IMR-90 (cell line): ENCODE measurements at regions not wholly inside any gene's neighbourhood (a gene's known extent, or its start where the extent isn't known, plus 50 kb on each side); places are given as distances from the start of the nearest gene placed in this dataset.

ENCODE experiments used
- BHLHE40 ChIP-seq: fragments of 150-350 bp; IDR thresholded peaks from 2 replicates; pipeline ENCODE4 v1.6.1; 2016; ENCODE audit warnings: mild to moderate bottlenecking, low read depth, low read length
- CEBPB ChIP-seq: IDR thresholded peaks from 2 replicates; pipeline ENCODE4 v1.6.1; 2012; ENCODE audit warnings: low read depth, low read length, improper control_type of control experiment
- CHD1 ChIP-seq: IDR thresholded peaks from 2 replicates; pipeline ENCODE4 v1.6.1; 2012; ENCODE audit warnings: low read depth, low read length, improper control_type of control experiment
- MXI1 ChIP-seq: IDR thresholded peaks from 2 replicates; pipeline ENCODE4 v1.6.1; 2012; ENCODE audit warnings: low read depth, mild to moderate bottlenecking, low read length, moderate library complexity, borderline replicate concordance
- POLR2A ChIP-seq: IDR thresholded peaks from 2 replicates; pipeline ENCODE4 v1.6.1; 2012; ENCODE audit warnings: mild to moderate bottlenecking, low read depth, low read length
- RAD21 ChIP-seq: IDR thresholded peaks from 2 replicates; pipeline ENCODE4 v1.6.1; 2012; ENCODE audit warnings: low read length, improper control_type of control experiment
- RFX5 ChIP-seq: IDR thresholded peaks from 2 replicates; pipeline ENCODE4 v1.8.0; 2012; ENCODE audit warnings: low read depth, mild to moderate bottlenecking, low read length, moderate library complexity
- SMC3 ChIP-seq: fragments of 150-350 bp; IDR thresholded peaks from 2 replicates; pipeline ENCODE4 v1.6.1; 2016; ENCODE audit warnings: low read depth, mild to moderate bottlenecking, antibody characterized with exemption, low read length, moderate library complexity
- TF ChIP-seq, protein P1 (sequence below): conservative IDR thresholded peaks from 2 replicates; pipeline ENCODE4 v1.5.1; 2012; ENCODE audit warnings: mild to moderate bottlenecking, low read depth, low read length, improper control_type of control experiment
- TF ChIP-seq, protein P2 (sequence below): fragments of 150-350 bp; IDR thresholded peaks from 2 replicates; pipeline ENCODE4 v1.6.1; 2017; ENCODE audit warnings: mild to moderate bottlenecking, antibody characterized with exemption, low read length, low read depth

DNA sequence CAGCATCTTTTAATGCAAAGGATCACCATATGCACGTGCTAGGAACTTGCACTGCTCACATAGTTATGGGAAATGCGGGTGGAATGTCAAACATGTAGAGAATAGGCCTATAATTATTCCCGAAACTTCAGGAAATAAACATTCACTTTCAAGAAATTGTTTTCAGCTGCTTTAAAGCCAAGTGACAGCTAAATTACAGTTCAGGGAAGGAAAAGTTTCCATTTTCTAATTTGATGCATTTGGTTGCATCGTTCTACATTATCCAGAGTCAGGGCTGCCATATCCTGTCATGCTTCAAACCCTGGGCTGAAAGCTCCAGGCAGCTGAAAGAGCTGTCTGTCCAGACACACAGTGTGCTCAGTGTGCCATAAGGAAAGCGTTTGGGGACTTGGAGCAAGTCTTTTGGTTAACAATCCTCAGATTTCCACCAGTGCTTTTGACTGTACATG lies 518.1 kb downstream of the CSNK1G3 start:
- TF ChIP-seq MXI1 (no peak), POLR2A (no peak), RFX5 (no peak), CHD1 (no peak), CEBPB (no peak), RAD21 (no peak), SMC3 (no peak), BHLHE40 (no peak)
- TF ChIP-seq, protein P1, sequence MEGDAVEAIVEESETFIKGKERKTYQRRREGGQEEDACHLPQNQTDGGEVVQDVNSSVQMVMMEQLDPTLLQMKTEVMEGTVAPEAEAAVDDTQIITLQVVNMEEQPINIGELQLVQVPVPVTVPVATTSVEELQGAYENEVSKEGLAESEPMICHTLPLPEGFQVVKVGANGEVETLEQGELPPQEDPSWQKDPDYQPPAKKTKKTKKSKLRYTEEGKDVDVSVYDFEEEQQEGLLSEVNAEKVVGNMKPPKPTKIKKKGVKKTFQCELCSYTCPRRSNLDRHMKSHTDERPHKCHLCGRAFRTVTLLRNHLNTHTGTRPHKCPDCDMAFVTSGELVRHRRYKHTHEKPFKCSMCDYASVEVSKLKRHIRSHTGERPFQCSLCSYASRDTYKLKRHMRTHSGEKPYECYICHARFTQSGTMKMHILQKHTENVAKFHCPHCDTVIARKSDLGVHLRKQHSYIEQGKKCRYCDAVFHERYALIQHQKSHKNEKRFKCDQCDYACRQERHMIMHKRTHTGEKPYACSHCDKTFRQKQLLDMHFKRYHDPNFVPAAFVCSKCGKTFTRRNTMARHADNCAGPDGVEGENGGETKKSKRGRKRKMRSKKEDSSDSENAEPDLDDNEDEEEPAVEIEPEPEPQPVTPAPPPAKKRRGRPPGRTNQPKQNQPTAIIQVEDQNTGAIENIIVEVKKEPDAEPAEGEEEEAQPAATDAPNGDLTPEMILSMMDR = no peak
- TF ChIP-seq, protein P2, sequence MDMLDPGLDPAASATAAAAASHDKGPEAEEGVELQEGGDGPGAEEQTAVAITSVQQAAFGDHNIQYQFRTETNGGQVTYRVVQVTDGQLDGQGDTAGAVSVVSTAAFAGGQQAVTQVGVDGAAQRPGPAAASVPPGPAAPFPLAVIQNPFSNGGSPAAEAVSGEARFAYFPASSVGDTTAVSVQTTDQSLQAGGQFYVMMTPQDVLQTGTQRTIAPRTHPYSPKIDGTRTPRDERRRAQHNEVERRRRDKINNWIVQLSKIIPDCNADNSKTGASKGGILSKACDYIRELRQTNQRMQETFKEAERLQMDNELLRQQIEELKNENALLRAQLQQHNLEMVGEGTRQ = no peak
